ENCODE measurements at regions not wholly inside any gene's neighbourhood (a gene's known extent, or its start where the extent isn't known, plus 50 kb on each side); places are given as distances from the start of the nearest gene placed in this dataset.

GRCh38 chr6:164665328-164665727 lies 644.1 kb downstream of the C6orf118 start:
- TF ChIP-seq RAD21 (IDR thresholded peaks at IDR 0.05; ENCODE audit: low read depth) = no peak
- no peak for TF ChIP-seq TCF12 (IDR thresholded peaks at IDR 0.05; ENCODE audit: low read depth)
- TF ChIP-seq CREB1 (IDR thresholded peaks at IDR 0.05; ENCODE audit: low read depth) = no peak
- no peak for TF ChIP-seq YY1 (IDR thresholded peaks at IDR 0.05; ENCODE audit: low read depth)
- TF ChIP-seq ZBTB7A (IDR thresholded peaks at IDR 0.05; ENCODE audit: low read depth) = no peak
- no peak for TF ChIP-seq EGR1 (IDR thresholded peaks at IDR 0.05)

GRCh38 chr6:164663634-164664033 lies 645.8 kb downstream of the C6orf118 start:
- TF ChIP-seq, protein P1, sequence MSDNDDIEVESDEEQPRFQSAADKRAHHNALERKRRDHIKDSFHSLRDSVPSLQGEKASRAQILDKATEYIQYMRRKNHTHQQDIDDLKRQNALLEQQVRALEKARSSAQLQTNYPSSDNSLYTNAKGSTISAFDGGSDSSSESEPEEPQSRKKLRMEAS (IDR thresholded peaks at IDR 0.05) = no peak
- TF ChIP-seq CREB1 (IDR thresholded peaks at IDR 0.05; ENCODE audit: low read depth) = no peak
- no peak for TF ChIP-seq EP300 (IDR thresholded peaks at IDR 0.05; ENCODE audit: borderline replicate concordance)
- TF ChIP-seq CEBPB (IDR thresholded peaks at IDR 0.05) = no peak
- TF ChIP-seq, protein P2, sequence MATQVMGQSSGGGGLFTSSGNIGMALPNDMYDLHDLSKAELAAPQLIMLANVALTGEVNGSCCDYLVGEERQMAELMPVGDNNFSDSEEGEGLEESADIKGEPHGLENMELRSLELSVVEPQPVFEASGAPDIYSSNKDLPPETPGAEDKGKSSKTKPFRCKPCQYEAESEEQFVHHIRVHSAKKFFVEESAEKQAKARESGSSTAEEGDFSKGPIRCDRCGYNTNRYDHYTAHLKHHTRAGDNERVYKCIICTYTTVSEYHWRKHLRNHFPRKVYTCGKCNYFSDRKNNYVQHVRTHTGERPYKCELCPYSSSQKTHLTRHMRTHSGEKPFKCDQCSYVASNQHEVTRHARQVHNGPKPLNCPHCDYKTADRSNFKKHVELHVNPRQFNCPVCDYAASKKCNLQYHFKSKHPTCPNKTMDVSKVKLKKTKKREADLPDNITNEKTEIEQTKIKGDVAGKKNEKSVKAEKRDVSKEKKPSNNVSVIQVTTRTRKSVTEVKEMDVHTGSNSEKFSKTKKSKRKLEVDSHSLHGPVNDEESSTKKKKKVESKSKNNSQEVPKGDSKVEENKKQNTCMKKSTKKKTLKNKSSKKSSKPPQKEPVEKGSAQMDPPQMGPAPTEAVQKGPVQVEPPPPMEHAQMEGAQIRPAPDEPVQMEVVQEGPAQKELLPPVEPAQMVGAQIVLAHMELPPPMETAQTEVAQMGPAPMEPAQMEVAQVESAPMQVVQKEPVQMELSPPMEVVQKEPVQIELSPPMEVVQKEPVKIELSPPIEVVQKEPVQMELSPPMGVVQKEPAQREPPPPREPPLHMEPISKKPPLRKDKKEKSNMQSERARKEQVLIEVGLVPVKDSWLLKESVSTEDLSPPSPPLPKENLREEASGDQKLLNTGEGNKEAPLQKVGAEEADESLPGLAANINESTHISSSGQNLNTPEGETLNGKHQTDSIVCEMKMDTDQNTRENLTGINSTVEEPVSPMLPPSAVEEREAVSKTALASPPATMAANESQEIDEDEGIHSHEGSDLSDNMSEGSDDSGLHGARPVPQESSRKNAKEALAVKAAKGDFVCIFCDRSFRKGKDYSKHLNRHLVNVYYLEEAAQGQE (IDR thresholded peaks at IDR 0.05; ENCODE audit: low read depth) = no peak

DNA sequence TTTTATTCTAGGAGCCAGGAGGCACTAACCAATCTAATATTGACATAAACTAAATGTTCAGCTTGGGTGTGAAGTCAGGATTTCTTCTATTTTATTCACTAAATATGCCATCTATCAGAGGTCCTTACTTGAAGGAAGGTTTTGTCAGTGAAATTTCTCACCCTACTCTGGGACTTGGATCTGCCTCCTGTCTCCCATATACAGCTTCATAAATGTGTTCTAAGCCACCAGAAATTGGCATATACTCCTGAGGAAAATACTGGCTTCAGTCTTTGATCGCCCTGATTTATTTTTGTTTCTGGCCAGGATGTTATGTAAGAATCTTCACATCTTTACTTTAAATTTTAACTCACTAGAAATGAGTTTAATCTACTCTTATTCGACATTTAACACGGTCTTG lies 647.7 kb downstream of the C6orf118 start:
- TF ChIP-seq EP300 (IDR thresholded peaks at IDR 0.05; ENCODE audit: borderline replicate concordance) = no peak
- TF ChIP-seq YY1 (IDR thresholded peaks at IDR 0.05; ENCODE audit: low read depth) = no peak
- no peak for TF ChIP-seq NFIC (IDR thresholded peaks at IDR 0.05)
- no peak for TF ChIP-seq CREB1 (IDR thresholded peaks at IDR 0.05; ENCODE audit: low read depth)
- no peak for TF ChIP-seq ZBTB7A (IDR thresholded peaks at IDR 0.05; ENCODE audit: low read depth)
- TF ChIP-seq RAD21 (IDR thresholded peaks at IDR 0.05; ENCODE audit: low read depth) = no peak
- TF ChIP-seq, protein P3, sequence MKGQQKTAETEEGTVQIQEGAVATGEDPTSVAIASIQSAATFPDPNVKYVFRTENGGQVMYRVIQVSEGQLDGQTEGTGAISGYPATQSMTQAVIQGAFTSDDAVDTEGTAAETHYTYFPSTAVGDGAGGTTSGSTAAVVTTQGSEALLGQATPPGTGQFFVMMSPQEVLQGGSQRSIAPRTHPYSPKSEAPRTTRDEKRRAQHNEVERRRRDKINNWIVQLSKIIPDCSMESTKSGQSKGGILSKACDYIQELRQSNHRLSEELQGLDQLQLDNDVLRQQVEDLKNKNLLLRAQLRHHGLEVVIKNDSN (IDR thresholded peaks at IDR 0.05) = no peak
- TF ChIP-seq TAF1 (IDR thresholded peaks at IDR 0.05; ENCODE audit: low read depth) = no peak

- TF ChIP-seq TEAD4 (IDR thresholded peaks at IDR 0.05) = no peak
- TF ChIP-seq, protein P2 (IDR thresholded peaks at IDR 0.05; ENCODE audit: low read depth) = no peak
- no peak for TF ChIP-seq CEBPB (IDR thresholded peaks at IDR 0.05)
- TF ChIP-seq TAF1 (IDR thresholded peaks at IDR 0.05; ENCODE audit: low read depth) = no peak
- TF ChIP-seq CREB1 (IDR thresholded peaks at IDR 0.05; ENCODE audit: low read depth) = no peak
- no peak for TF ChIP-seq EP300 (IDR thresholded peaks at IDR 0.05; ENCODE audit: borderline replicate concordance)
- no peak for TF ChIP-seq YY1 (IDR thresholded peaks at IDR 0.05; ENCODE audit: low read depth)
- TF ChIP-seq ZBTB7A (IDR thresholded peaks at IDR 0.05; ENCODE audit: low read depth) = no peak
- TF ChIP-seq, protein P3 (IDR thresholded peaks at IDR 0.05) = no peak
- no peak for TF ChIP-seq EGR1 (IDR thresholded peaks at IDR 0.05)
- TF ChIP-seq RAD21 (IDR thresholded peaks at IDR 0.05; ENCODE audit: low read depth) = no peak
- no peak for TF ChIP-seq TCF12 (IDR thresholded peaks at IDR 0.05; ENCODE audit: low read depth)
- TF ChIP-seq NFIC (IDR thresholded peaks at IDR 0.05) = no peak
- no peak for TF ChIP-seq FOXM1 (IDR thresholded peaks at IDR 0.05; ENCODE audit: borderline replicate concordance, low read depth)
- TF ChIP-seq, protein P1 (IDR thresholded peaks at IDR 0.05) = no peak
These were observed 648.6 kb downstream of the C6orf118 start for GRCh38 chr6:164660781-164661180.

- TF ChIP-seq NFIC (IDR thresholded peaks at IDR 0.05) (no peak), YY1 (IDR thresholded peaks at IDR 0.05; ENCODE audit: low read depth) (no peak), CREB1 (IDR thresholded peaks at IDR 0.05; ENCODE audit: low read depth) (no peak), TAF1 (IDR thresholded peaks at IDR 0.05; ENCODE audit: low read depth) (no peak), EGR1 (IDR thresholded peaks at IDR 0.05) (no peak), ZBTB7A (IDR thresholded peaks at IDR 0.05; ENCODE audit: low read depth) (no peak), TCF12 (IDR thresholded peaks at IDR 0.05; ENCODE audit: low read depth) (no peak), TEAD4 (IDR thresholded peaks at IDR 0.05) (no peak), FOXM1 (IDR thresholded peaks at IDR 0.05; ENCODE audit: borderline replicate concordance, low read depth) (no peak), RAD21 (IDR thresholded peaks at IDR 0.05; ENCODE audit: low read depth) (no peak), CEBPB (IDR thresholded peaks at IDR 0.05) (no peak), EP300 (IDR thresholded peaks at IDR 0.05; ENCODE audit: borderline replicate concordance) (no peak)
- TF ChIP-seq, protein P1 (IDR thresholded peaks at IDR 0.05) = no peak
- TF ChIP-seq, protein P2 (IDR thresholded peaks at IDR 0.05; ENCODE audit: low read depth) = no peak
- TF ChIP-seq, protein P3 (IDR thresholded peaks at IDR 0.05) = no peak
These were observed 668.4 kb downstream of the C6orf118 start for GRCh38 chr6:164640956-164641355.
